Dendritic cell treated with granulocyte-macrophage colony-stimulating factor and Interleukin-4, amounts not matched to agents 40 ng/mL and 50 ng/mL, for 4 days (primary cell): ENCODE measurements at regions not wholly inside any gene's neighbourhood (a gene's known extent, or its start where the extent isn't known, plus 50 kb on each side); places are given as distances from the start of the nearest gene placed in this dataset.

ENCODE experiments used
- H3K27ac Mint-ChIP-seq: one replicate; pipeline ENCODE4 v1.8.0; 2022; ENCODE audit warnings: mild to moderate bottlenecking, mixed read lengths
- H3K27me3 Mint-ChIP-seq: one replicate; pipeline ENCODE4 v1.8.0; 2022; ENCODE audit warnings: mild to moderate bottlenecking, mixed read lengths
- H3K36me3 Mint-ChIP-seq: one replicate; pipeline ENCODE4 v1.8.0; 2022; ENCODE audit warnings: low read depth, mixed read lengths
- H3K4me1 Mint-ChIP-seq: one replicate; pipeline ENCODE4 v1.8.0; 2022; ENCODE audit warnings: low read depth, mixed read lengths
- H3K4me3 Mint-ChIP-seq: one replicate; pipeline ENCODE4 v1.8.0; 2022; ENCODE audit warnings: mild to moderate bottlenecking, moderate library complexity, mixed read lengths
- H3K9me3 Mint-ChIP-seq: one replicate; pipeline ENCODE4 v1.8.0; 2022; ENCODE audit warnings: mixed read lengths
- intact Hi-C: fragments of 100-400 bp; cut with micrococcal nuclease; formaldehyde crosslinking; loops from one replicate; pipeline ENCODE4 v1.15.0; 2022

DNA sequence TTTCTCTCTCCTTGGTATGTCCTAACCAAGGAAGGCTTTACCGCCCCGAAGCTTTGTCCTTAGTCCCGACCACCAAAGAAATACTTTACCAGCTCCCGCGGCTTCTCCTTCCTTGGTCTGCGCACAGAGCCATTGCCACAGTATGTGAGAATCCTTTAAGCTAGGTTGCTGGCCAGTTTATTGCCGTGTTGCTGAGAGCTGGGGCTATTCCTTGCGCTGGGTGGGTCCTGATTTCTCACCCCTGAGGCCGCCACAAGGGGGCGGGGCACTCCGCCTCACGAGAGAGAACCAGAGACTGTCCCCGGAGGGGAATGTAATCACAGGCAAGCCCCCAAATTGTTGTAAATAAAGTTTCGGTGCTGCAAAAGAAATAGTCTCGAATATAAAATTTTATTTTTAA is 331.0 kb upstream of the PCDH10 start:
- peaks cover 25% of the 10 kb centered on the region for H3K9me3 Mint-ChIP-seq
- no peak overlapping the region for H3K4me3 Mint-ChIP-seq
- no peaks in the 10 kb centered on the region for H3K27me3 Mint-ChIP-seq
- intact Hi-C loops: no loop called here
- no peak overlapping the region for H3K27ac Mint-ChIP-seq
- no peaks in the 10 kb centered on the region for H3K36me3 Mint-ChIP-seq
- H3K4me1 Mint-ChIP-seq: no peaks in the 10 kb centered on the region

DNA sequence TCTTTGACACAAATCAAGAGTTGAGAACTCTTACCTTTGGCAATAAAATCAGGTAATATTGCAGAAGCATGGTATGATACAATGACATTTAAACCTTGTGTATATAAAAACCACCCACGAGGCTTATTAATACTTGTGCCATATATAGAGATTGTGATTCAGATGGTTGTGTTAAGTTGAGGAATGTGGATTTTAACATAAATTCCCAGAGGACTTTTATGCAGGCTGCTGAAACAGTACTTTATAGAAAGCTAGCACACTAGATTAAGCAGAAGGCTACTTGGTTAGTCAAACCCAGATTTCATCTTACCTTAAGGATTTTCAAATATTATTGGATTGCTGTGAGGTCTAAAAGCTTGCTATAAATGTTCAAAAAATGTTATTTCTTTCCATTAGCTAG is 325.7 kb upstream of the PCDH10 start:
- no peaks in the 10 kb centered on the region for H3K36me3 Mint-ChIP-seq
- H3K27me3 Mint-ChIP-seq: no peaks in the 10 kb centered on the region
- H3K9me3 Mint-ChIP-seq: peaks cover 14% of the 10 kb centered on the region
- intact Hi-C loops: no loop called here
- H3K4me1 Mint-ChIP-seq: no peaks in the 10 kb centered on the region
- H3K27ac Mint-ChIP-seq: no peak overlapping the region
- H3K4me3 Mint-ChIP-seq: no peak overlapping the region

DNA sequence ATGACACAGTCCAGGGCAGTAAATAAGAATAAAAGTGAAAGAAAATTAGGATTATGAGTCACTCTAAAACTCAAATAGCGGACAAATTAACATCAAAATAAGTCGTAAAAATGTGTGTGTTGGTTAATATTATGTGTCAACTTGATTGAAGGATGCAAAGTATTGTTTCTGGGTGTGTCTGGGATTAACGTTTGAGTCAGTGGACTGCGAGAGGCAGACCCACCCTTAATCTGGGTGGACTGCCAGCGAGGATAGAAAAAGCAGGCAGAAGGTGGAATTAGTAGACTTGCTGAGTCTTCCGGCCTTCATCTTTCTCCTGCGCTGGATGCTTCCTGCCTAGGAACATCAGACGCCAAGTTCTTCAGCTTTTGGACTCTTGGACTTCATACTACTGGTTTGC is 324.3 kb upstream of the PCDH10 start:
- Mint-ChIP-seq H3K27ac (no peak overlapping the region), H3K36me3 (no peaks in the 10 kb centered on the region), H3K9me3 (peaks cover 8% of the 10 kb centered on the region), H3K4me1 (no peaks in the 10 kb centered on the region), H3K27me3 (no peaks in the 10 kb centered on the region), H3K4me3 (no peak overlapping the region)
- intact Hi-C loops: no loop called here

DNA sequence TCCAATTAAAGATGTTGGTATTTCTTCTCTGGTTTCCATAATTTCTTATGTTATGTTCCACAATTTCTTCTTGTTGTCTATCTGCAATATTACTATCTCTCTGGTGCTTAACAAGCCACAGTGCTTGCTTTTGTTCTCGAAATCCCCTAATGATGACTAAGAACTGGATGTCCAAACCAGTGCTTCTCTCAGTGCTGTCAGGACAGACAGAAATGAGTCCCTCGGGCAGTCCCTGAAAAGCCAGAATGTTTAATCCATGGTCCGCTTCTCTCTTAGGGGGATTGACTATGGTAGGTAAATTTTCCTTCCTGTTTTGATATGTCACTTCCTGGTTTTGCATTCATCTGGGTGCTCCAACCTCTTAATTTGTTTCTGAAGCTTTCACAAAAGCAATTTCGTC is 321.6 kb upstream of the PCDH10 start:
- Mint-ChIP-seq H3K4me1 (no peaks in the 10 kb centered on the region), H3K27ac (no peak overlapping the region), H3K4me3 (no peak overlapping the region), H3K9me3 (no peaks in the 10 kb centered on the region), H3K36me3 (no peaks in the 10 kb centered on the region), H3K27me3 (no peaks in the 10 kb centered on the region)
- intact Hi-C loops: no loop called here

DNA sequence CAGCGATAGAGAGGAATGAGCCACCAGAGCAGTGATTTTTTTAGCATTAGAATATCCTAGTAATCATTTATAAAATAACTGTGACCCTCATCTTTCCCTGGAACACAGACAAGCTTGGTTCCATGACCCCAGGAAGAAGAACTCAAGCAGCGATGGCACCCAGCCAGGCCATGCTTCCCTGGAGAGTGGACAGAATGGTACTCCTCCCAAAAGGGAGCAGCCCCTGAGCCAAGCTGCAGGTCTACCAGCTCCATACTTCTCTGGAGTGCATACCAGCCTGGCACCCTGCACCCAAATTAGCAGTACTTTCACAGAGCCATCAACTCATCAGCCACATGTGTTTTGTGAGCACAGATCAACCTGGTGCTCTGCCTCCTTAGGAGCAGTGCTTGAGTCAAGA is 310.9 kb upstream of the PCDH10 start:
- Mint-ChIP-seq H3K9me3 (peaks cover 36% of the 10 kb centered on the region), H3K4me3 (no peak overlapping the region), H3K4me1 (no peaks in the 10 kb centered on the region), H3K27ac (no peak overlapping the region), H3K36me3 (no peaks in the 10 kb centered on the region), H3K27me3 (no peaks in the 10 kb centered on the region)
- intact Hi-C loops: no loop called here

DNA sequence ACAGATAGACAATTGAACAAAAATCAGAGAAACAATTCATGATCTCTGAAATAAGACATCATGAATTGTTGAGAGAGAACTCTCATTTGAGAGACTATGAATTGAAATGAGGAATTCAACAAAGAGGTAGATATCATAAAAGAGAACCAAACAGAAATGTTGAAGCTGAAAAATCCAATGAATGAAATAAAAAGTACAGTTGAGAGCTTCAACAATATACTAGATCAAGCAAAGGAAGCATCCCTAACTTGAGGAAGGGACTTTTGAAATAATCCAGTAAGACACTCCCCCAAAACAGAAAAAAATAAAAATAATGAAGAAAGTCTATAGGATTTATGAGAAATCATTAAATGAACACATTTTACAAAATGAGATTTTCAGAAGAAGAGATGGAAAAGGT is 310.0 kb upstream of the PCDH10 start:
- H3K27me3 Mint-ChIP-seq: no peaks in the 10 kb centered on the region
- no peak overlapping the region for H3K4me3 Mint-ChIP-seq
- no peak overlapping the region for H3K27ac Mint-ChIP-seq
- H3K36me3 Mint-ChIP-seq: no peaks in the 10 kb centered on the region
- intact Hi-C loops: no loop called here
- peaks cover 36% of the 10 kb centered on the region for H3K9me3 Mint-ChIP-seq
- no peaks in the 10 kb centered on the region for H3K4me1 Mint-ChIP-seq

DNA sequence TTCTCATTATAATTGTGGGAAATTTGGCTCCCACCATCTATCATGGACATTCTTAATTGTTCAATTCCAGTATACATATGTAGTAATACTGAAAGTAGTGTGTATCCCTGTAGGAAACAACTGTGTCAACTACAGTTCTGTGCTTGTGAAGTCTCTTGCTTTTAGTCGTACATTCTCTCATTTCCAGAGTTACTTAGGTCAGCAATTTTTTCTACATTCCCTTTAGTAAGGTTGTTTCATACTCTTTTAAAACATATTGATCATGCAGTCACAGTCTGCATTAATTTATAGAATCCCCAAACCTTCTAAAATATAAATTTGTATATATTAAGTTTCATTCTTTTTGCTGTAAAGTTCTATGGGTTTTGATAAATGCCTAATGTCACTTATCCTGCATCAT is 289.2 kb upstream of the PCDH10 start:
- H3K4me1 Mint-ChIP-seq: no peaks in the 10 kb centered on the region
- intact Hi-C loops: no loop called here
- H3K36me3 Mint-ChIP-seq: no peaks in the 10 kb centered on the region
- H3K4me3 Mint-ChIP-seq: no peak overlapping the region
- no peaks in the 10 kb centered on the region for H3K9me3 Mint-ChIP-seq
- no peaks in the 10 kb centered on the region for H3K27me3 Mint-ChIP-seq
- no peak overlapping the region for H3K27ac Mint-ChIP-seq

DNA sequence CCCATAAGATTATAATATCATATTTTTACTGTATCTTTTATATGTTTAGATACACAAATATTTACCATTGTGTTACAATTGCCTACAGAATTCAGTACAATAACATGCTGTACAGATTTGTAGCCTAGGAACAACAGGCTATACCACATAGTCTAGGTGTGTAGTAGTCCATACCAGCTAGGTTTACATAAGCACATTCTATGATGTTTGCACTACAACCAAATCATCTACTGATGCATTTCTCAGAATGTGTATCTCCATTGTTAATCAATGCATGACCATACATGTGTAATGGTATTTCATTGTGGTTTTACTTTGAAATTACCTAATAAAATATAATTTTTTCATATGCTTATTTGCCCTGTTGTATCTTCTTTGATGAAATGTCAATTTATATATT is 288.1 kb upstream of the PCDH10 start:
- intact Hi-C loops: no loop called here
- H3K4me1 Mint-ChIP-seq: no peaks in the 10 kb centered on the region
- no peaks in the 10 kb centered on the region for H3K36me3 Mint-ChIP-seq
- no peaks in the 10 kb centered on the region for H3K9me3 Mint-ChIP-seq
- no peak overlapping the region for H3K27ac Mint-ChIP-seq
- no peak overlapping the region for H3K4me3 Mint-ChIP-seq
- H3K27me3 Mint-ChIP-seq: no peaks in the 10 kb centered on the region

DNA sequence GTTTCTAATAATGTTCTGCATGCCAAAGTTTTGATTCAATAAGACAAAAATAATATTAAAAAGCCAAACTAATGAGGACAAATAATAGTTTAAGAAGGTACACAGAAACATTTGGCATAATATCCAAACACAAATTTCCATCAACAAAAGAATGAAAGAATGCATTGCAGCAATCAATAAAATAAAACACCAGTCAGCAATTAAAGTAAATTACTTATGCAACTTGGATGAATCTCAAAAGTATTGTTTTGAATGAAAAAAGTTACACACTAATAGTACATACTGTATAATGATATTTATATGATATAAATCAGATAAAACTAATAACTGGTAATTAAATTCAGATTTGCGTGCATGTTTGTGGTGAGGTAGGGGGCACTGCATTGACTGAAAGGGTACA is 285.5 kb upstream of the PCDH10 start:
- intact Hi-C loops: no loop called here
- H3K9me3 Mint-ChIP-seq: peaks cover 10% of the 10 kb centered on the region
- no peak overlapping the region for H3K4me3 Mint-ChIP-seq
- H3K27me3 Mint-ChIP-seq: no peaks in the 10 kb centered on the region
- H3K4me1 Mint-ChIP-seq: no peaks in the 10 kb centered on the region
- no peaks in the 10 kb centered on the region for H3K36me3 Mint-ChIP-seq
- no peak overlapping the region for H3K27ac Mint-ChIP-seq

DNA sequence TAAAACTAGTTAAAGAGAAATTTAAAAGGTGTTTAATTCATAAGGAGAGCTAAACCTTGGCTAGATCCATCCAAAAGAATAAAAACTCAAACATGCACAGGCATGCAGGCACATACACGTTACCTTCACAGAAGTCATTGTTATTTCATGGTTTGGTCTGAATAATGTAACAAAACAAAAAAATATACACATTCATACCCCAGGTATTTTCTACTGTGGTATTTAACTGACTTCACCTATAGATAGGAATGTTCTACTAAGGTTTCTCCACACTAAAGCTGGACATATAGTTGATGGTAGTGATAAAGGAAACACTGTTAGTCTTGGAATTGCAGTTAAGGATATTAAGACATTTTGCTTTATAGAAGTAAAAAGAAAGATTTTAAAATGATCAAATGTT is 283.6 kb upstream of the PCDH10 start:
- H3K27ac Mint-ChIP-seq: no peak overlapping the region
- H3K4me1 Mint-ChIP-seq: no peaks in the 10 kb centered on the region
- no peaks in the 10 kb centered on the region for H3K27me3 Mint-ChIP-seq
- H3K9me3 Mint-ChIP-seq: peaks cover 10% of the 10 kb centered on the region
- intact Hi-C loops: no loop called here
- H3K36me3 Mint-ChIP-seq: no peaks in the 10 kb centered on the region
- no peak overlapping the region for H3K4me3 Mint-ChIP-seq

DNA sequence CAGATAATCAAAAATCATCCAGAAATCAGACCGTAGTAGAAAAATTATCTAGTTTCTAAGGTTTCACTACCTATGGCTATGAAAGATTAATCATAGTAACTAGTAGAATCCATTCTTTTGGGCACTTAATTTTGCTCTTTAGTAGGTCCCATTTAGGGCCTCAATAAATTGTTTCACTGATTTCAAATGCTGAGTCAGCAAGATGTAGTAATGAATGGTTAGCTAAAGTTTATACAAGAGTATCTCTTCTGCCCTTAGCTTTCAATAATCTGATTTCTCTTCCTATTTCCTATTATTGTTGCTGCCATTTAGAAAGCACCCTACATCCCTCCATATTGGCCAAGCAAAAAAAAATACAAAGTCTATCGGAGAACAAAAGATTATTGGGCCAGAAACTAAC is 283.2 kb upstream of the PCDH10 start:
- intact Hi-C loops: no loop called here
- Mint-ChIP-seq H3K4me1 (no peaks in the 10 kb centered on the region), H3K27me3 (no peaks in the 10 kb centered on the region), H3K9me3 (peaks cover 10% of the 10 kb centered on the region), H3K27ac (no peak overlapping the region), H3K36me3 (no peaks in the 10 kb centered on the region), H3K4me3 (no peak overlapping the region)

DNA sequence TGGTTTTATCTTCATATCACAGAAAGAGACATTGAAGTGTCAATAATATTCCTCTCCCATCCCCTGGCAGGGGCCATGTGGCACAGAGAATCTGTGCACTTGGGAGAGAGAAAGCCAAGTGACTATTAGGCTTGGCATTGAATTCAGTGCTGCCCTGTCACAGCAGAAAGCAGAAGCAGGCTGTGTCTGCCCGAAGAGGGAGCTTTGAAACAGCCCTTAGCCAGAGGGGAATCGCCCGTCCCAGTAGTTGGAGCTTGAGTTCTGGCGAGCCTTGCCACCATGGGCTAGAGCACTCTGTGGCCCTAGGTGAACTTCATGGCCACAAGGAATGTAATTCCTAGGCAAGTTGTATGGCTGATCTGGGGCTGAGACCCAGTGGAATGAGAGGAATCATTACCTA is 282.5 kb upstream of the PCDH10 start:
- H3K4me1 Mint-ChIP-seq: no peaks in the 10 kb centered on the region
- H3K9me3 Mint-ChIP-seq: peaks cover 14% of the 10 kb centered on the region
- H3K27ac Mint-ChIP-seq: no peak overlapping the region
- H3K4me3 Mint-ChIP-seq: no peak overlapping the region
- intact Hi-C loops: no loop called here
- no peaks in the 10 kb centered on the region for H3K27me3 Mint-ChIP-seq
- H3K36me3 Mint-ChIP-seq: no peaks in the 10 kb centered on the region

DNA sequence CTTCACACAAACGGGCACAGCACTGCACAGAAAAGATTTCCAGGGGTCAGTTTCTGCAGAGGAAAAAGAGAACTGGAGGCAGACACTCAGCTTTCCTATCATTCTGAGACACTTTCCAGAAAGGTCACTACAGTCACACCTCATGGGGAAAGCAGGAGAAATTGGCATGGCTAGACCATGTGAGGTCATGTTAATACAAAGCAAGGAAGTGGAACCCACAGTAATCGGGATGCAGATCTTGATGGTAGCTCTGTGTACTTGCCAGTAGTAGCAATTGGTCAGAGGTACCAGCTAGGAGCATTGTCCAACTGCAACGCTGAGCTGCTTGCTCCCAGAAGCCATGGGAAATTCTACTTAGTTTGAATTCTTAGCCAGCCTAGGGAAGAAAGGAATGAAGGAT is 255.3 kb upstream of the PCDH10 start:
- no peak overlapping the region for H3K4me3 Mint-ChIP-seq
- H3K4me1 Mint-ChIP-seq: no peaks in the 10 kb centered on the region
- no peaks in the 10 kb centered on the region for H3K36me3 Mint-ChIP-seq
- intact Hi-C loops: no loop called here
- no peaks in the 10 kb centered on the region for H3K27me3 Mint-ChIP-seq
- peaks cover 9% of the 10 kb centered on the region for H3K9me3 Mint-ChIP-seq
- no peak overlapping the region for H3K27ac Mint-ChIP-seq

DNA sequence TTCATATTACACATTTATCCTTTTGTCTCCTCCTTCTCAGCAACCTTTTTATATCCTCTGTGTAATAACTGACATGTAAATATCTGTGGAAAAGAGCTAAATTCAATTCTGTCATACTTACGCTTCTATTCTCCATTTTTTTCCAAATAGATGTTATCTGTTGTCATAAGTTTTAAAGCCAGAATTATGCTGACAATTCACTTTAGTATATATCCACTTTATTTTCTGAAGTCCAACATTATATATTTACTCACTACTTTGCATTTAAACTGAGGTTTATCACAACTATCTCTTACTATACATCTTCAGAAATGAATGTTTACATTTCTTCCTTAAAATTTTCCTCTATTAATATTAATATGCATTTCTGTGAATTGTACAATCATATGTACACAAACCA is 247.9 kb upstream of the PCDH10 start:
- no peaks in the 10 kb centered on the region for H3K9me3 Mint-ChIP-seq
- H3K4me1 Mint-ChIP-seq: no peaks in the 10 kb centered on the region
- no peak overlapping the region for H3K4me3 Mint-ChIP-seq
- no peaks in the 10 kb centered on the region for H3K36me3 Mint-ChIP-seq
- intact Hi-C loops: no loop called here
- H3K27ac Mint-ChIP-seq: no peak overlapping the region
- no peaks in the 10 kb centered on the region for H3K27me3 Mint-ChIP-seq

DNA sequence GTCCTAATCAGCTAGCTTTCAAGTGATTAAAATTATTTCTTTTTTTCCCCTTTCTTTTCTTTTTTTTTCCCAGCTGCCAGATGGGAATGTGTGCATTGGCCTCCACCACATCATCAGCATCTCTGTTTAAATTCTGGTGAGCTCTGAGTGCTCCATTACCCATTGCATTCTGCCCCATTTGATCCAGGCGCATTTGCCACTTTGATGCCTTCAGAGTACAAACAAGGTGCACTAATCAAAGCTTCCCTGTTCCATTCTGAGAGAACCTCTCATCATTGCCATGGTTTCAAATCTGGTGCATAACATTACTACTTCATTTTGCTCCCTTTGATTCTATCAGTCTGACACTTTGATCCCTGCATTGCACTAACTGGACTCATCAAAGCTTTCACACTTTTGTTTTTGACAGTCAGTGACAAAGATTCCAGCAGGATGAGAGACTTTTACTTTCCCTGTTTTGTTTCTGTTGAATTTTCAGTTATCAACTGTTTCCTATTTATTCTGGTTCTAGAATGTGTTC is 238.8 kb upstream of the PCDH10 start:
- Mint-ChIP-seq H3K27me3 (no peaks in the 10 kb centered on the region), H3K9me3 (no peaks in the 10 kb centered on the region), H3K36me3 (no peaks in the 10 kb centered on the region), H3K27ac (no peak overlapping the region), H3K4me1 (no peaks in the 10 kb centered on the region), H3K4me3 (no peak overlapping the region)
- intact Hi-C loops: no loop called here

DNA sequence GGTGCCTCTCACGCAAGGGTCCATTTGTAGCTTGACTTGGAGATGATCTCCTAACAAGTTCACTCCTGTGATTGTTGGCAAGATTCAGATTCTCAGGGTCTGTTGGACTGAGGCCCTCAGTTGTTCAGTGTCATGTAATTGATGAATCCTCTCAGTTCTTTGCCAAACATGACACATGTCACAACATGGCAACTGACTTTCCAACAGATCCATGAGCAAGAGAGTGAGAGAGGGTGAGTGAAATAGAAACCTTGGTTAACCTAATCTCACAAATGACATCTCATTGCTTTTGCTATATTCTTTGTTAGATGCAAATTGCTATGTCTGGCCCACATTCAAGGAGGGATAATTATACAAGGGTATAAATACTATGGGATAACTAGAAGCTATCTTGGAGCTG is 231.0 kb upstream of the PCDH10 start:
- Mint-ChIP-seq H3K36me3 (no peaks in the 10 kb centered on the region), H3K9me3 (no peaks in the 10 kb centered on the region)

More for the DNA sequence above, 231.0 kb upstream of the PCDH10 start:
- no peak overlapping the region for H3K4me3 Mint-ChIP-seq
- no peak overlapping the region for H3K27ac Mint-ChIP-seq
- H3K4me1 Mint-ChIP-seq: no peaks in the 10 kb centered on the region
- H3K27me3 Mint-ChIP-seq: no peaks in the 10 kb centered on the region
- intact Hi-C loops: no loop called here
